ENCODE measurements at regions not wholly inside any gene's neighbourhood (a gene's known extent, or its start where the extent isn't known, plus 50 kb on each side); places are given as distances from the start of the nearest gene placed in this dataset.
A peak's percentile ranks its signal among the peaks of the same experiment; 100 is the strongest.

DNA sequence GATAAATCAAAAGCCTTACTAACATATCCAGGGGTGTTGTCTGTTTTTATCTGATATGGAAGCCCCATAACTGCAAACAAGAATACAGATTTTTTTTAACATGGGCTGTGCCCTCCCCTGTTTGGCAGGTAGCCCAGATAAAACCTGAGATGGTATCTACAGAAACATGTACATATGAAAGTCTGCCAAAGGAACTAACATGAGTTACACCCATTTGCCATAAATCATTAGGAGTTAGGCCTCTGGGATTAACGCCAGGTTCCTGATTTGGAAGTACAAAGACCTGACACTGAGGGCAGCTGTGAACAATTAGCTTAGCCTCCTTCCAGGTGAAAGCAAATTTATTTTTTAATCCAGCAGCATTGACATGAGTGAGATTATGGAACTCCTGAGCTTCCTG is 264.3 kb downstream of the TECRL start:
- Mint-ChIP-seq H3K4me3 (ENCODE audit: unreplicated experiment) (no peak overlapping the region), H3K27ac (ENCODE audit: low read depth, unreplicated experiment) (peak overlapping the region; percentile 66), H3K9me3 (ENCODE audit: unreplicated experiment) (peaks cover 12% of the 10 kb centered on the region), H3K4me1 (ENCODE audit: insufficient read depth, unreplicated experiment) (peaks cover 30% of the 10 kb centered on the region), H3K36me3 (ENCODE audit: insufficient read depth, unreplicated experiment) (peaks cover 4% of the 10 kb centered on the region), H3K27me3 (ENCODE audit: insufficient read depth, unreplicated experiment) (no peaks in the 10 kb centered on the region)
- CTCF ChIA-PET: interaction anchor here (0.7 to 1.2 kb wide), 3 partner anchors 11 to 327 kb away, joined by 3 read pairs; no protein-coding TSS in a partner anchor
- DNase-seq (ENCODE audit: unreplicated experiment): peak; percentile 90
- TF ChIP-seq, protein P1, sequence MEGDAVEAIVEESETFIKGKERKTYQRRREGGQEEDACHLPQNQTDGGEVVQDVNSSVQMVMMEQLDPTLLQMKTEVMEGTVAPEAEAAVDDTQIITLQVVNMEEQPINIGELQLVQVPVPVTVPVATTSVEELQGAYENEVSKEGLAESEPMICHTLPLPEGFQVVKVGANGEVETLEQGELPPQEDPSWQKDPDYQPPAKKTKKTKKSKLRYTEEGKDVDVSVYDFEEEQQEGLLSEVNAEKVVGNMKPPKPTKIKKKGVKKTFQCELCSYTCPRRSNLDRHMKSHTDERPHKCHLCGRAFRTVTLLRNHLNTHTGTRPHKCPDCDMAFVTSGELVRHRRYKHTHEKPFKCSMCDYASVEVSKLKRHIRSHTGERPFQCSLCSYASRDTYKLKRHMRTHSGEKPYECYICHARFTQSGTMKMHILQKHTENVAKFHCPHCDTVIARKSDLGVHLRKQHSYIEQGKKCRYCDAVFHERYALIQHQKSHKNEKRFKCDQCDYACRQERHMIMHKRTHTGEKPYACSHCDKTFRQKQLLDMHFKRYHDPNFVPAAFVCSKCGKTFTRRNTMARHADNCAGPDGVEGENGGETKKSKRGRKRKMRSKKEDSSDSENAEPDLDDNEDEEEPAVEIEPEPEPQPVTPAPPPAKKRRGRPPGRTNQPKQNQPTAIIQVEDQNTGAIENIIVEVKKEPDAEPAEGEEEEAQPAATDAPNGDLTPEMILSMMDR (IDR thresholded peaks at IDR 0.05; ENCODE audit: unreplicated experiment): no peak
- intact Hi-C loops (cut with micrococcal nuclease): no loop called here
- POLR2A ChIA-PET: interaction anchor here (0.7 kb wide), 3 partner anchors 18 to 847 kb away, joined by 3 read pairs; no protein-coding TSS in a partner anchor
- no TSS peak for BruUV-seq (replicated peaks)

DNA sequence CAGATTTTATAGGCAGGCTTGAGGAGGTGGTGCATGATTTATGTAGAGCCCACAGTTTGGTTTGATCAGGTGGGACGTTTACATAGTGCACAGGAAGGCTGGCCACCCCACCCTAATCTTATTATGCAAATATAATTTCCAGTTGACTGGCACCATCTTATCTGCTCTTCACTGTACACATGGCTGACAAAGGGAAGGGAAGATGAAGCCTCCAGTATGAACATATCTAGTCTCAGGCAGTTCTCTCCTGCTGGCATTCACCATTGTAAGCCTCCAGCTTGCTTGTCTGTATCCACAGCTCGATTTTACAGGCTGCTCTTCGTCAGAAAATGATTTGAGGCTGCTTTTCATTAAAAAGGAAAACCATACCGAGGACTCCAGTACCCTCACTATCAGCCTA is 278.3 kb downstream of the TECRL start:
- intact Hi-C loops (cut with micrococcal nuclease): no loop called here
- CTCF ChIA-PET: no interaction called here
- POLR2A ChIA-PET: interaction anchor here (0.7 kb wide), 1 partner anchor 1181 kb away, joined by 3 read pairs; no protein-coding TSS in a partner anchor
- H3K36me3 Mint-ChIP-seq (ENCODE audit: insufficient read depth, unreplicated experiment): no peaks in the 10 kb centered on the region
- no peak overlapping the region for H3K4me3 Mint-ChIP-seq (ENCODE audit: unreplicated experiment)
- no TSS peak for BruUV-seq (replicated peaks)
- no peaks in the 10 kb centered on the region for H3K4me1 Mint-ChIP-seq (ENCODE audit: insufficient read depth, unreplicated experiment)
- TF ChIP-seq, protein P1 (IDR thresholded peaks at IDR 0.05; ENCODE audit: unreplicated experiment): no peak
- H3K27ac Mint-ChIP-seq (ENCODE audit: low read depth, unreplicated experiment): no peak overlapping the region
- DNase-seq (ENCODE audit: unreplicated experiment): no peak
- no peaks in the 10 kb centered on the region for H3K9me3 Mint-ChIP-seq (ENCODE audit: unreplicated experiment)
- H3K27me3 Mint-ChIP-seq (ENCODE audit: insufficient read depth, unreplicated experiment): no peaks in the 10 kb centered on the region

DNA sequence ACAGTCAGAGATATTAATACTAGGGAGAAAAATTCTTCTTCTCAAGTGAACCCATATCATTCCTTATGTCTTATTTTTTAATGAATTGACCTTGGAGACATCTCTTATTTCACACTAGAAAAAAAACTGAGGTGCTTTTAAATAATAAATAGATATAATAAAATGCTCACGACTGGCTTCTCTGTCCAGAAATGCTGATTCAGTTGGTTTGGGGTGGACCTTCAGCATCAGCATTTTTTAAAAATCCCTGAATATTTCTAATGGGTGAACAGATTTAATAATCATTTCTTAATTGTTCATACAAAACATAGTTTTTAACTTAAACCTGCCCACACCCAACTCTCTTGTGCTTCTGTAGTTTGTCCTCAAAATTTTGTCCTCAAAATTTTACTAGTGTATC is 283.9 kb downstream of the TECRL start:
- Mint-ChIP-seq H3K27ac (ENCODE audit: low read depth, unreplicated experiment) (no peak overlapping the region), H3K9me3 (ENCODE audit: unreplicated experiment) (peaks cover 15% of the 10 kb centered on the region), H3K27me3 (ENCODE audit: insufficient read depth, unreplicated experiment) (no peaks in the 10 kb centered on the region), H3K36me3 (ENCODE audit: insufficient read depth, unreplicated experiment) (no peaks in the 10 kb centered on the region), H3K4me1 (ENCODE audit: insufficient read depth, unreplicated experiment) (no peaks in the 10 kb centered on the region), H3K4me3 (ENCODE audit: unreplicated experiment) (no peak overlapping the region)
- intact Hi-C loops (cut with micrococcal nuclease): no loop called here
- BruUV-seq (replicated peaks): no TSS peak
- DNase-seq (ENCODE audit: unreplicated experiment): no peak
- TF ChIP-seq, protein P1 (IDR thresholded peaks at IDR 0.05; ENCODE audit: unreplicated experiment): no peak
- POLR2A ChIA-PET: no interaction called here
- CTCF ChIA-PET: interaction anchor here (0.6 kb wide), 1 partner anchor 524 kb away, joined by 4 read pairs; no protein-coding TSS in a partner anchor

DNA sequence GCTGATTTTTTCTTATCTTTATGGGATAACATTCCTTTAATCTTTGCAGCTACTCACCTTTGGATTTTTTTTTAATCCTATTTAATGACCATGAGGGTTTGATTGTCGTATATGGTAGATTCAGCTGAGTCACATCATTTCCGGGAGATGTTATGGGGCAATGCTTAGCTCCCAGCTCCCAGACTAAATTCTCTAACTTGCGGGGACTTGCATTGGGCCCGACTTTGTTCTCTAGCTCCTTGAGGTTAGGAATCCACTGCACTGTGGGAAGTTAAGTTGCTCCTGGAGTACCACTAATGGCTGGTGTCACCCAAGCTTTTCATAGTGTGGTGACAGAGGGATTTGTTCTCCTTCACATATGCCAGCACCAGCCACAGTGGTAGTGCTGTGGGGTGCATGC is 287.4 kb downstream of the TECRL start:
- Mint-ChIP-seq H3K27me3 (ENCODE audit: insufficient read depth, unreplicated experiment) (no peaks in the 10 kb centered on the region), H3K36me3 (ENCODE audit: insufficient read depth, unreplicated experiment) (no peaks in the 10 kb centered on the region), H3K9me3 (ENCODE audit: unreplicated experiment) (peaks cover 24% of the 10 kb centered on the region), H3K4me3 (ENCODE audit: unreplicated experiment) (no peak overlapping the region), H3K27ac (ENCODE audit: low read depth, unreplicated experiment) (no peak overlapping the region), H3K4me1 (ENCODE audit: insufficient read depth, unreplicated experiment) (no peaks in the 10 kb centered on the region)
- peak; percentile 41 for DNase-seq (ENCODE audit: unreplicated experiment)
- CTCF ChIA-PET: interaction anchor here (0.6 to 1.2 kb wide), 2 partner anchors 37 to 870 kb away, joined by 3 read pairs; no protein-coding TSS in a partner anchor
- POLR2A ChIA-PET: interaction anchor here (0.9 kb wide), 1 partner anchor 34 kb away, joined by 4 read pairs; no protein-coding TSS in a partner anchor
- intact Hi-C loops (cut with micrococcal nuclease): no loop called here
- TF ChIP-seq, protein P1 (IDR thresholded peaks at IDR 0.05; ENCODE audit: unreplicated experiment): no peak
- no TSS peak for BruUV-seq (replicated peaks)

All from MCF 10A (cell line).